ENCODE measurements at regions not wholly inside any gene's neighbourhood (a gene's known extent, or its start where the extent isn't known, plus 50 kb on each side); places are given as distances from the start of the nearest gene placed in this dataset.

DNA sequence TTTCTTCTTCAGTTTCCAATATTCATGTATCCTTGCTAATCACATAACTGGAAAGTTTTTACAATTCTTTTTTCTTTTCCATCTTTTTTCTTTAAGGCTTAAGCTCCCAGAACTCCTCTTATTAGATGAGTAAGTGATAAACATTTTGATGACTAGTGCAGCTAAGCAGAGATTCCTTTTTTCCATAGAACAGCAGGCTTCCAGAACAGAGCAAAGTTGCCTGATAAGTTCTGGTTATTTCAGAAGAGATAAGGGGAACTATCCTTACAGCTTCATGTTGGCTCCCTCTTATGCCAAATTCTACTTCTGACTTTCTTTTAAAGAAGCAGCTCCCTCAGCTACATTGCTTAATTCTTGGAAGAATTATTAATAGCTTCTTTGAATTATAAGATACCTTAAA lies 194.7 kb upstream of the FAR2 start:
- ATAC-seq (ENCODE audit: low read depth): no peak
- H3K9me3 ChIP-seq (ENCODE audit: severe bottlenecking): no peaks in the 10 kb centered on the region
- H3K27ac ChIP-seq (ENCODE audit: poor library complexity, severe bottlenecking): no peak overlapping the region
- no peaks in the 10 kb centered on the region for H3K36me3 ChIP-seq (ENCODE audit: low read depth)
- no peak for DNase-seq (ENCODE audit: low spot score)
- no peak overlapping the region for H3K4me3 ChIP-seq (ENCODE audit: severe bottlenecking)
- H3K4me1 ChIP-seq (ENCODE audit: insufficient read depth, poor library complexity, severe bottlenecking): no peaks in the 10 kb centered on the region
- TF ChIP-seq, protein P1, sequence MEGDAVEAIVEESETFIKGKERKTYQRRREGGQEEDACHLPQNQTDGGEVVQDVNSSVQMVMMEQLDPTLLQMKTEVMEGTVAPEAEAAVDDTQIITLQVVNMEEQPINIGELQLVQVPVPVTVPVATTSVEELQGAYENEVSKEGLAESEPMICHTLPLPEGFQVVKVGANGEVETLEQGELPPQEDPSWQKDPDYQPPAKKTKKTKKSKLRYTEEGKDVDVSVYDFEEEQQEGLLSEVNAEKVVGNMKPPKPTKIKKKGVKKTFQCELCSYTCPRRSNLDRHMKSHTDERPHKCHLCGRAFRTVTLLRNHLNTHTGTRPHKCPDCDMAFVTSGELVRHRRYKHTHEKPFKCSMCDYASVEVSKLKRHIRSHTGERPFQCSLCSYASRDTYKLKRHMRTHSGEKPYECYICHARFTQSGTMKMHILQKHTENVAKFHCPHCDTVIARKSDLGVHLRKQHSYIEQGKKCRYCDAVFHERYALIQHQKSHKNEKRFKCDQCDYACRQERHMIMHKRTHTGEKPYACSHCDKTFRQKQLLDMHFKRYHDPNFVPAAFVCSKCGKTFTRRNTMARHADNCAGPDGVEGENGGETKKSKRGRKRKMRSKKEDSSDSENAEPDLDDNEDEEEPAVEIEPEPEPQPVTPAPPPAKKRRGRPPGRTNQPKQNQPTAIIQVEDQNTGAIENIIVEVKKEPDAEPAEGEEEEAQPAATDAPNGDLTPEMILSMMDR (IDR thresholded peaks at IDR 0.05; ENCODE audit: poor library complexity, severe bottlenecking): no peak
- no peaks in the 10 kb centered on the region for H3K27me3 ChIP-seq (ENCODE audit: insufficient read depth, poor library complexity, severe bottlenecking)

GRCh38 chr12:28955491-28955890 lies 193.6 kb upstream of the FAR2 start:
- no peaks in the 10 kb centered on the region for H3K4me1 ChIP-seq (ENCODE audit: insufficient read depth, poor library complexity, severe bottlenecking)
- TF ChIP-seq, protein P1 (IDR thresholded peaks at IDR 0.05; ENCODE audit: poor library complexity, severe bottlenecking): no peak
- H3K9me3 ChIP-seq (ENCODE audit: severe bottlenecking): no peaks in the 10 kb centered on the region
- H3K27me3 ChIP-seq (ENCODE audit: insufficient read depth, poor library complexity, severe bottlenecking): no peaks in the 10 kb centered on the region
- ATAC-seq (ENCODE audit: low read depth) (no peak), DNase-seq (ENCODE audit: low spot score) (no peak)
- no peak overlapping the region for H3K27ac ChIP-seq (ENCODE audit: poor library complexity, severe bottlenecking)
- H3K4me3 ChIP-seq (ENCODE audit: severe bottlenecking): no peak overlapping the region
- no peaks in the 10 kb centered on the region for H3K36me3 ChIP-seq (ENCODE audit: low read depth)

DNA sequence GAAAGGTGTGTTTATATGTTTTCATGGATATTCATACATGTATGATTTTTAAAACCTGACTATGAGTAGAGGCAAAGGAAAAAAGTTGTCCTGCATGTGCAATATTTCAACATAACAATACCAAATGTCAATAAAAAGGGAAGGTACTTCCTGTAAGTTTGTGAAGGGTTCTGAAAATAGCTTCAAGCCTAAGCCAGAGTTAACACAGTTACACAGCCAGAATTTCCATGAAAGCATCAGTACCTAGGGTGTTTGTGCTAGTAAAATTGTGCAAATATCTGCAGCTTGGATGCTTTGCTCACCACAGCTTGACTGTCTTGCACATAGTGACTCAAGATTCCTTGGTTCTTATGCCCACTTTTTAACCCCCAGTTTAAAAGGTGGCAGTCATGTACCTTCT lies 193.1 kb upstream of the FAR2 start:
- TF ChIP-seq, protein P1 (IDR thresholded peaks at IDR 0.05; ENCODE audit: poor library complexity, severe bottlenecking): no peak
- ATAC-seq (ENCODE audit: low read depth) (no peak), DNase-seq (ENCODE audit: low spot score) (no peak)
- no peak overlapping the region for H3K4me3 ChIP-seq (ENCODE audit: severe bottlenecking)
- H3K36me3 ChIP-seq (ENCODE audit: low read depth): no peaks in the 10 kb centered on the region
- H3K27ac ChIP-seq (ENCODE audit: poor library complexity, severe bottlenecking): no peak overlapping the region
- no peaks in the 10 kb centered on the region for H3K27me3 ChIP-seq (ENCODE audit: insufficient read depth, poor library complexity, severe bottlenecking)
- H3K9me3 ChIP-seq (ENCODE audit: severe bottlenecking): no peaks in the 10 kb centered on the region
- no peaks in the 10 kb centered on the region for H3K4me1 ChIP-seq (ENCODE audit: insufficient read depth, poor library complexity, severe bottlenecking)

GRCh38 chr12:28958553-28959195 lies 190.4 kb upstream of the FAR2 start:
- no peak for ATAC-seq (ENCODE audit: low read depth)
- H3K4me3 ChIP-seq (ENCODE audit: severe bottlenecking): no peak overlapping the region
- H3K9me3 ChIP-seq (ENCODE audit: severe bottlenecking): no peaks in the 10 kb centered on the region
- no peak for DNase-seq (ENCODE audit: low spot score)
- no peaks in the 10 kb centered on the region for H3K36me3 ChIP-seq (ENCODE audit: low read depth)
- TF ChIP-seq, protein P1 (IDR thresholded peaks at IDR 0.05; ENCODE audit: poor library complexity, severe bottlenecking): no peak
- no peak overlapping the region for H3K27ac ChIP-seq (ENCODE audit: poor library complexity, severe bottlenecking)
- no peaks in the 10 kb centered on the region for H3K4me1 ChIP-seq (ENCODE audit: insufficient read depth, poor library complexity, severe bottlenecking)
- H3K27me3 ChIP-seq (ENCODE audit: insufficient read depth, poor library complexity, severe bottlenecking): no peaks in the 10 kb centered on the region

DNA sequence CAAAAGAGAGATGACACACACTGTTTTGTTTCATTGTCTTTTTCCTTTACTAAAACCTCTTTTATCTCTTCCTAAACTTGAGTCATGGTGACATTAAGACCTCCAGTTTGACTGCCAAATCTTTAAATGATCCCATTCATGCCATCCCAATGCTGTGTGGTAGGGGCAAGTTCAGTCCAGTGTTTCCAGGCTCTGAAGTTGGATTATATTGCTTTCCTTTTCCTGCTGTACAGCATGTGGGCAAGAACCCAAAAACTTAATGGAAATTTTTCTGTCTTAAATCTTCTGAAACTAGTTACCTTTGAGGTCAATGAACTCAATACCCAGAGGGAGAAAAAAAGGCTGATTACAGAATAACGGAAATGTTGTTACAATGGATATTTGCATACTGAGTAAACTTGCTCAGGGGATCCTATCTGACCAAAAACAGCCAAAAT lies 187.1 kb upstream of the FAR2 start:
- Histone ChIP-seq H3K27me3 (ENCODE audit: insufficient read depth, poor library complexity, severe bottlenecking) (no peaks in the 10 kb centered on the region), H3K9me3 (ENCODE audit: severe bottlenecking) (no peaks in the 10 kb centered on the region), H3K27ac (ENCODE audit: poor library complexity, severe bottlenecking) (no peak overlapping the region), H3K4me3 (ENCODE audit: severe bottlenecking) (no peak overlapping the region), H3K4me1 (ENCODE audit: insufficient read depth, poor library complexity, severe bottlenecking) (no peaks in the 10 kb centered on the region), H3K36me3 (ENCODE audit: low read depth) (no peaks in the 10 kb centered on the region)
- no peak for DNase-seq (ENCODE audit: low spot score)
- ATAC-seq (ENCODE audit: low read depth): no peak
- TF ChIP-seq, protein P1 (IDR thresholded peaks at IDR 0.05; ENCODE audit: poor library complexity, severe bottlenecking): no peak
